ENCODE measurements at regions not wholly inside any gene's neighbourhood (a gene's known extent, or its start where the extent isn't known, plus 50 kb on each side); places are given as distances from the start of the nearest gene placed in this dataset.

DNA sequence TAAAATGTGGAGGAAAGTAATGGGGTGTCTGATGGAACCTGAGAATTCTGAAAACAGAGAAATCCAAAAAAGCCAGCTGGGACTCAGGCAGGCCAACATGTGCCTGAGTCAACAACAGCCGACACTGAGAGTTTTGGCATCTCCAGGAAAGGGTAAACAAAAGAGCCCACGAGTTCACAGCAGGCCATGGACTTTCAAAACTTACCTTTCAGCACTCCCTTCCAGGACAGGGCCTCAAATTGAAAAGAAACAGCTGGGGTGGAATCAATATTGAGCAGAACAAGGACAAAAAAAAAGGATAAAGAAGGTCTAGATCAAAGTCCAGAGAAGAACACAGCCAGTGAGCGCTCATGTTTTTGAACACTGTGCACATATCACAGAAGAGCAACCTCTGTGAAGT is 735.4 kb upstream of the GRM7 start:
- DNase-seq: no peak

DNA sequence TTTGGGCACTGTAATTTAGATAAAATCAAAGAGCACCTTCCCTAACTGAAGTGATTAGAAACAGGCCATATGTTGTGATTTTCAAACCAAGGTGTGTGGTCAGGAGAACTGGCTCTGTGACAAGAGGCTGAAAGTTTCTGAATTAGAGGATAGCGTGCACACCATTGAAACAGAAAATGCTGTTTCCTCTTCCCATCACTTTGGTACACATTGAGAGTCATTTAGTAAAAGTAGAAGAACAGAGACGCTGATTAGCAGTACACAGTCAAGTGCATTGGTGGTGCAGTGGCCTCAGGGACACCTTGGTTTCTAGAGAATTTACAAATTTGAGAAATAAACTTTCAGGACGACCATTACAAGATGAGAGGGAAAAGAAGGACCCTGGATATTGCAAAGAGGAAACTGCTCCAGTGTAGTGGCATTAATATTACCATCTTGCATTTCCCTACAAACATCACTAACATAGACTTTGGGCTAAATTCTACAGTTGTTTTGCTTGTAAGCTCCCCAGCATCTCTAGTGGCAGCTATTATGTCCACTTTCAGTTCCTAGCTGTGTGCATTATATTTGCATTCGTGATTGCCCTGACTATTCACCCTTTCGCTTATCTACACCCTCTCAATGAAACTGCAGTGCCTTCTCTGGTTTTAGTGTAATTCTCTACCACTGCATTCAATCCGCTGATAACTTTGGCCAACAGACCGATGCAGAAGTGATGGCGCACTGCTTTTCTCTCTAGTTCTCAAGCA is 728.1 kb upstream of the GRM7 start:
- DNase-seq: no peak

DNA sequence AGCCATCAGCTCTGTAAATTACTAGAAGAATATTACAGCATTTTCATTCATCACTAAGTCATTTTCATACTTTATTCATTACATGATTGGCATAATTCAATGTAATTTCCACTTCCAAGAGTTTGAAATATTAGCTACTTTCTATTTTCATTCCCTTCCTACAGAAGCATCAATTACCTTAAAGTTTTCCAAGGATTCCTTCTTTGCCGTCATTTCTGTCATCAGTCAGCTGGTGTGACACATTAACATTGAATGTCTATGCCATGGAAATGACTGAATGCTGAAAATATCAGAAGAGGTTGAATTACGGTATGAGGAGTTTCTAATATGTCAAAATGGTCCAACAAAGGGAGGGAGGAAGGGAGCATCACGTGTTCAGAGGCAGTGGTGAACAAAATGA is 718.2 kb upstream of the GRM7 start:
- DNase-seq: no peak

DNA sequence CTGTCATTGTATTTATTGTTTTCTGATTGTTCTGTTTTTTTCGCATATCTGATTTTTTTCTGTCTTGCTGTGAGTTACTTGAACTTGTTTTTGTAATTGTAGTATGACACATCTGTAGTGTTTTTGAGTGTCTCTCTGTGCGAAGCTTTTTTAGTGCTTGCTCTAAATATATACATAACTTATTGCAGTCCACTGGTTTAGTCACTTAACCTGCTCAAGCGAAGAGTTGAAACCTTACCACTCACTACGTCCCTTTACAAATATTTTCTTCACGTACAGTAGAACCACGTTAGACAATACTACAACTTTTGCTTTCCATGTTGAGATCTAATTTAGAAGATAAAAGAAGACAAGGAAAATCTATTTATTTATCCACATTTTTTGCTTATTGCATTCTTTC is 713.0 kb upstream of the GRM7 start:
- no peak for DNase-seq

DNA sequence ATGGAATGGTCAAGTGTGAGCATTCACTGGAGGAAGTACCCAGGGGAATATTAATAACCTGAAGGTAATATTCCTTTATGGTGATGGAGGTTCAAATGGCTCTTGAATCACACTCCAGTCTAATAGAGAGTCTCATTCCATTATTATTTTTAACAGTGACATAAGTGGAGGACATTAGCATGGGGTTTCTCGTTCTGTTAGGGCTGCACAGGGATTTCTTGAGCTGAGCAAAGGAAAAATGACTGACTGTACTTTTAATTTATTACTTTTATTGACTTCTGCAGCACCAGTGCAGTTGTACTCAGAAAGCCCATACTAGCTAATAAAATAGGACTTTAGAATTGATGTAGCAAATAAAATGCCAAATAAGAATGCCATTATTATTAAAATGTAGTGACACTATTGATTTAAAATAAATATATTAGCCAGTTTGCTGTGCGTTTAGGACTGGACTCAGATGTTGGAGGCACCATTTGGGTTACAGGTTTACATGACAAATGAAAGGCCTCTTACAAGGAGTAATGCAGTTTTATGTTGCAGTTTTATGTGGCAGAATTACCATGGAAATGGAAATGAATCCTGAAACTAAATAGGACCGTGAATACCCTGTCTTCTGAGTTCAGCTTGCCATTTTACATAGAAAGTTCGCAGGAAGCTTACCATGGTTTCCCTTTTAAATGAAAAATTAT is 705.1 kb upstream of the GRM7 start:
- no peak for DNase-seq

DNA sequence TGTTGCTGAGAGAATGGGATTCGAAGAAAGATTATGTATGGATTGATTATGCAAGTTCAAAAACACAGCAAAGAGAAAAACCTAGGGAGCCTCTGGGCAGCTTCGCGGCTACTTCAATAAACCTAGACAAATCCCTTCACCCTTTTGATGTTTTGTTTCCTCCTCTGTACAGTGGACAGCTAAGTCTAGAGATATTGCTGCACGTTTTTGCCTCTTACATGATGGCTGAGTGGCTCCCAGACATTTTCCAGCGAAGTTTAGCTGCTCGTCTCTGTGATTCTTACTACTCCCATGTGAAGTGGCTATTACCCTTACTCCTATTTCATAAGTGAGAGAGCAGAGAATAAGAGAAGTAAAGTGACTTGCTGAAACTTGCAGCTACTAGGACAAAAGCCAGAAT is 695.0 kb upstream of the GRM7 start:
- no peak for DNase-seq

DNA sequence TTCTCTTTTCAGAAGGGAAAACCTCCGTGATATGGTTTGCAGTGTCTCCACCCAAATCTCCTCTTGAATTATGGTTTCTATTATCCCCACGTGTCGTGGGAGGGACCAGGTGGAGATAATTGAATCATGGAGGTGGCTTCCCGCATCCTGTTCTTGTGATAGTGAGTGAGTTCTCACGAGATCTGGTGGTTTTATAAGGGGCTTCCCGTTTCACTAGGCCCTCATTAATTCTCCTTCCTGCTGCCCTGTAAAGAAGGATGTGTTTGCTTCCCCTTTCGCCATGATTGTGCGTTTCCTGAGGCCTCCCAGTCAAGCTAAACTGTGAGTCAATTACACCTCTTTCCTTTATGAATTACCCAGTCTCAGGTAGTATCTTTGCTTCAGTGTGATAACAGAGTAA is 692.7 kb upstream of the GRM7 start:
- no peak for DNase-seq

DNA sequence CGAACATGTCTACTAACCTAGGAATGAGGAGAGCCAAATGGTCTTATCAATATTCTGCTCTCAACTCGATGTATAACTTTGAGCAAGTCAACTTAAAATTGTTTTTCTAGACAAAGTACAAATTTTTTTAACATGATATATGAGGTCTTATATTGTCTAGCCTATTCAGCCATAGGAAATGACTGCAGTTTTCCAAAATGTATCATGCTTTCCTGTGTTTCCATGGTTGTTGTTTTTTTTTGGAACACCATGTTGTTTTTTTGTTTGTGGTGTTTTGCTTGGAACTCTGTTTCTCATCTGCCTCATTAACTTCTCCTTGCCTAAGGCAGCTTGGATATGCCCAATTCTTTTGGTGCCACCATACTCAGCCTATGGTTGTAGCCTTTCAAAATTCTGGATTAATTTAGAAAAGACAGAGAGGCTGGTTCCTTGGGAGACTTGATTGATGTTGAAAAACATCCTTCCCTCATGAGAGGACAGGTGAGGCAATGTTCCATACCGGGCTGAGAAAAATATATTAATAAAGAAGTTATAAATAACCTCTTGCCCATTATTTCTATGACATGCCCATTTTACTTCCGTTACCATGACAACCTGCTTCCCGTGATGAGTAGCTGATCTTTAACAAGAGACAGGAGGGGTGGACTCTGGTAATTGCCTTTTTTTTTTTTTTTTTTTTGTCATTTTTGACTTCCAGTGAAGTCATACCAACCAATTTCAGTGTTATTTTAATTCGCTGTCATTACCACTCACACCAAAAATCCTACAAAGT is 687.9 kb upstream of the GRM7 start:
- DNase-seq: no peak

DNA sequence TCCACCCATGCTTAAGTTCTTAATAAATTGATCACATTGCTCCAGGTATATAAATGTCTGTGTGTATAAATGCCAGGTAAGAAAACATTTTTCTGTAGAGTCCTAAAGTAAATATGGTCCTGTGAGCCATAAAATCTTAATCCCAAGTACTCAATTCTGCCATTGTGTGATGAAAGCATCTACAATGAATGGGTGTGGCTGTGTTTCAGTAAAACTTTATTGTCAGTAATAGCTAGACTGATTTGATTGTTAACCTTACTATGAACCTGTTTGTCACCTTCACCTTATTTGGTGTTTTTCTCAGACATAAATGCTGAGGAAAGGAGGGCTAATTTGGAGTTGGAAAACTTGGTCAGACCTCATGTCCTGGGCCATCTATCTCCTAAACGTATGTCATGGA is 683.5 kb upstream of the GRM7 start:
- DNase-seq: no peak

DNA sequence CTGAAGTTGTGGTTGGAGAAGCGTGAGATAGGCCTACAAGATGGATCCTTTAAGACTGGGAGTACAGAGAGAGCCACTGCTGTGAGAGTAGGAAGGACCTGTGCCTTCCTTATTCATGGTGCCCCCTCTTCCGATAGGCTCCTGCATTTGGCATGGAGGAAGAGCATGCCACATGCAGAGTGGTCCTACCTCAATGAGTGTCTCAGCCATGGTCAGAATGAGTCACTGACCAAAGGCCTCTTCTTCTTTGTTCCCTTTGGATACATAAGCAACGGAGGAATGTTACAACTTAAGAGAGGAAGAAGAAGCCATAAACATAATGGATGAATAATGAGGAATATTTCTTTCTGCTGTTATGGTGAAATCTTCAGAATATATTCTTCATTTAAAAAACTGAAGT is 681.2 kb upstream of the GRM7 start:
- DNase-seq: no peak

DNA sequence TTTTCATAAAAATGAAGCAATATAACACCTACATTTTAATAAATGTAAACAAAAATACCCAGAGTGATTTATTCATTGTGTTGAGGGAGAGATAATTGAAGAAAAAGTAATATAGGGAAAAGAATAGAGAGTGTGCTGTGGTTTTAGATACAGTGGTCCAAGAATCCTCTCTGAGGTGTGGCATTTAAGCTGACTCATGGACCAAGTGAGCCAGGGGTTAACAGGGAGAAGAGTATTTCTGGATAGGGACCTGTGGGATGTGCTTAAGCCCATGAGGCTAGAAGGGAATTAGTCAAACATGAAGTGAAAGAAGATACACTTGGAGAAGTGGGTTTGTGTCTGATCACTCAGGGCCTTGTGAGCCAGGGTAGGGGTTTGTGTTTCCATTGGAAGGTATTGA is 680.7 kb upstream of the GRM7 start:
- no peak for DNase-seq

DNA sequence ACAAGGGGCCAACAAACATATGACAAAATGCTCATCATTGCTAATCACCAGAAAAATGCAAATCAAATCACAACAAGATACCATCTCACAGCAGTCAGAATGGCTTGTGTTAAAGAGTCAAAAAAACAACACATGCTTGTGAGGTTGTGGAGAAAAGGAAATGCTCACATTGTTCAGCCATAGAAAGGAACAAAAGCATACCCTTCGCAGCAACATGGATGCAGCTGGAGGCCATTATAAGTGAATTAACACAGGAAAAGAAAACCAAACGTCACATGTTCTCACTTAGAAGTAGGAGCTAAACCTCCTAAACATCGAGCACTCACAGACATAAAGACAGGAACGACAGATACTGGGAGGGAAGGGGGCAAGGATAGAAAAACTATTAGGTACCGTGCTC is 678.4 kb upstream of the GRM7 start:
- no peak for DNase-seq

DNA sequence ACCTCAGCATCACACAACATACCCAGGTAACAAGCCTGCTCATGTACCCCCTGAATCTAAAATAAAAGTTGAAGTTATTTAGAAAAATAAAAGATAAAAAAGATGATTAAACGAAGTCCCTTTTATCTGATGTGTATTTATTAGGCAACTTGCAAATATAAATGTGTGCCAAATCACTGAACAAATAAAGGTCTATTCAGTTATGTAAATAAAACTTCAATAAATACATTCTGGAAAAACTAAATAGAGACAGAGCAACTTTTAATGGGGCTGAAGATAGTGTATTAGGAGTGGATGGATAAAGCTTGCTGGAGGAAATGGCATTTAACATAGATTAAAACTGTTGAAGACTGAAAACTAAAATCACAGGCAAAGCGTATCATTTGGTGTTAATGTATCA is 678.0 kb upstream of the GRM7 start:
- DNase-seq: no peak

DNA sequence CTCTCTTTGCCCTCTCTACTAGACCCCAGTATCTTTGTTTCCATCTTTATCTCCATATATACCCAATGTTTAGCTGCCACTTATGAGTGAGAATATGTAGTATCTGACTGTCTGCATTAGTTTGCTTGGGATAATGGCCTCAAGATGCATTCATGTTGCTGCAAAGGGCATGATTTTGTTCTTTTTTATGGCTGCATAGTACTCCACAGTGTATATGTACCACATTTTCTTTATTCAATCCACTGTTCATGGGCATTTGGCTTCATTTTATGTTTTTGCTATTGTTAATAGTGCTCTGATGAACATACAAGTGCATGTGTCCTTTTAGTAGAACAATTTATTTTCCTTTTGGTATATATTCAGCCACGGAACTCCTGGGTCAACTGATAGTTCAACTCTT is 671.5 kb upstream of the GRM7 start:
- no peak for DNase-seq

DNA sequence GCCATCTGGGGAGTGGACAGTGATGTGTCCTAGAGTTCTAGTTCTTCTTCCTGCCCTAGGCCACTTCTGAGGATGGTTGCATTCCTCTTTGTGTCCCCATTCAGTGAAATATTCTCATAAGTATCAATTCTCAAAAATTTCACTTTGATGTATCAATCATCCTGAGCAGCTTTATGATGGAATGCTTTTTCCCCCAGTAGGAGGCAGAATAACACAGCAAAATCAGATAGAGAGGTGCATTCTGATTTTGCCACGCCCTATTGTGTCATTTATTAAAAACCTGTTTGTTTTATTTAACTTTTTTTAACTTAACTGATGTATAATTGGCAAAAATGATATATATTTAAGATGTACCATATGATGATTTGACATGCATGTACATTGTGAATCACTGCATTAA is 656.0 kb upstream of the GRM7 start:
- no peak for DNase-seq

DNA sequence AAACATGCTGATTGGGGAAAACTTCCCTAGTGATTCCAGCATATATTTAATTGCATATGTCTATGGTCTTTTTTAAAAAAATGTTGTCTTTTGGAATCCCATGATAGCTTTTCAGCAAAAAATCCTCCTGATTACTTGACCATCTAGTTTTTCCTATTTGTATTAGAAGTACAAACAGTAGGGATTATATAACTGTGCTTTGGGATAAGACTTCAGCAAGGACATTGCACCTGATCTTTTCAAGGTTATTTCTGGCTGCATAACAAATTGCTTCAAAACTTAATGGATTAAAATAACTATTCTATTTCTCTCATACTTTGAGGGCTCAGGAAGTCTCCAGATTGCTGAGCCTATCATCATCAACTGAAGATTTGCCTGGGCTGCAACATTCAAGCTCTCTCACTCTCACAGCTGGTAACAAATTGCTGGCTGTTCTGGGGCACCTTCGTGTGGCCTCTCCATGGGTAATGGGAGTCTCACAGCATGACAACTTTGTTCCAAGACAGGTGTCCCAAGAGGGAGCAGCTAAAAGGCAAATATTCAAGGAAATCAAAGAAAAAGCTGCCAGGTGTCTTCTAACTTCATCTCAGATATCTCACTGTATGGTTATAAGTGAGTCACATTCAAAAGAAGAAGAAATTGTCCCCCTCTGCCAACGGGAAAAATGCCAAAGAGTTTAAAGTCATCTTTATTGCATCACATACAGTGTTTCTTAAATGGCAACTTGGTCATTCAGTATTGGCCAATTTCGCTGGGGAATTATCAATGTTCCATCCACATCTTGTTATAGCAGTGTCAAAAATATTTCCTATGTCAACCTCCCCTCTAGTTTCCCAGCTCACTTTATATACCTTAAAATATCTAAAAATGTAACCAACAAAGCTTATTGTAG is 644.5 kb upstream of the GRM7 start:
- DNase-seq: no peak

DNA sequence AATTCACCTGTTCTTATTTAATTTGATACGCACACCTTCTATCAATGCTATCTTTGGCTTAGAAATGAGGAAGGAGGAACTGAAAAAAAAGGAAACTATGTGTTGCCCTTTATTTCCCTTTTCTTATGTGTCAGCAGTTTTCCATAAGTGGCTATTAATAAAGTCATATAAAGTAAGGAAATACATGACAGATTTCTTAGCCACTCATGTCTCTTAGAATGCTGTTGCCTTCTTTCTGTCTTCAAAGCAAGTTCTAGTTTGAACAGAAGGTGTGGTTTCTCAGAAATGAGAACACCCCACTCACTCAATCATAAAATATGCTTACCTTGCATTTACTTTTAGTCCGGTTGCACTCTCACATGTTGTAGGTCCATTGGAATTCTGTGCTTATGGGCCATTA is 640.5 kb upstream of the GRM7 start:
- DNase-seq: no peak

DNA sequence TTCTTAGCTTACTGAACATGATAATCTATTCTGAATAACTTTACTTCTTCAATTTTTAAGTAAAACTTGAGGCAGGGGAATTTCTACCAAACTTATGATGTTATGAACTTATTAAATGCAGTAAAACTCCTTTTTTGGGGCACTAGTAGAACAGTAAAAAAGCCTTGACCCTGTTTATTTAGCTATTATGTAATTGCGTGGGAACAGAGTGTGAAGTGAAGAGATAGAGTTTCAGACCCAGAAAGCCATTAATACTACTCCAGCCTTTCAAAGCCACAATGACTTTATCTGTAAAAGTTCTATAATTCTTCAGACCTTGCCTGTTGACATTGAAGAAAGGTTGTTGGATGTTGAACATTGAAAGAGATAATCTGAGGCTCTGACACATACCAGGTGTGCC is 638.8 kb upstream of the GRM7 start:
- DNase-seq: no peak

DNA sequence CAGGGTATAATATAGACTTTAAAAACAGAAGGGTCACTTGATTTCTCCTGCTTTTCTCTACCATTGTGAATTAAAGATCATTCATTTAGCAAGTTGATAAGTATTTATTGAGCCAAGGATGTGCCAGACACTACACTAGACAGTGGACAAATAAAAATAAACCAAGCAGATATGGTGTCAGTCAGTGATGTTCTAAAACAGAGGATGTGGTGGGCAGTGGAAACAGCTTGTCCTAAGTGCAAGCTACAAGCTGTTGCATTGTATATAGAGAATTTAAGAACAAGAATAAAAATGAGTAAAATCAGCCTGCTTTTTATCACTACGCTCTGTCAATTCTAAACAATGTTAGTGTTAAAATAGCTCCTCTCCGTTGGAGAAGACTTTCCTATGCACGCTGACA is 637.3 kb upstream of the GRM7 start:
- DNase-seq: no peak

DNA sequence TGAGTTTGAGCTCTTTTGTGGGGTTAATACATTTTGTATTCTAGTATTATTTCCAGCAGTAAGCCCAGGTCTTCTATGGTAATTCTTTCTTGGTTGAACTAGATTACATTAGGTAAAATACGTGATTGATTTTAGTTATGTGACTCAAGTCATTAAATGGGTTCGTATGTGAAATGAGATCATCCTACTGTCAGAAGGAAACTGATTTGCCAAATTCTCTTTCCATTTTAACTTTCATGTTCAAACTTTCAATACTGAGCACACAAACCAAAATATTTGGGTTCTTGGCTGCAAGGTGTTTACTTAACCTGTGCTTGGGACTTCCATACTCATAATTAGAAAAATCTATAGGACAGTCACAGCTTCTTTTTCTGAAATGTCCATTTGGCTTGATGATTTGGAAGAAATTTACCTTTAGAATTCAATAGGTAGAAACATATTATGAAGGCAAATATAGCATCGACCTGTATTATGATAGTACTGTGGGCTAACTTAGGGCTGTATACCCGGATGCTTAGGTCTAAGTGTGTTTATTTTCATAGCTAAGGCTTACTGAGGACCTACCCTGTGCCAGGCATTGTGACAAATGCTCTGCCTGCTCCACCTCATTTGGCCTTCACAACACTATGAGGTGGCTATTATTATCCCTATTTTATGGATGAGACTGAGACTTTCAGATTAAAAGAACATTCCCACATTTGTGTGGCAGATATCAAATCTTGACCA is 631.8 kb upstream of the GRM7 start:
- no peak for DNase-seq

DNA sequence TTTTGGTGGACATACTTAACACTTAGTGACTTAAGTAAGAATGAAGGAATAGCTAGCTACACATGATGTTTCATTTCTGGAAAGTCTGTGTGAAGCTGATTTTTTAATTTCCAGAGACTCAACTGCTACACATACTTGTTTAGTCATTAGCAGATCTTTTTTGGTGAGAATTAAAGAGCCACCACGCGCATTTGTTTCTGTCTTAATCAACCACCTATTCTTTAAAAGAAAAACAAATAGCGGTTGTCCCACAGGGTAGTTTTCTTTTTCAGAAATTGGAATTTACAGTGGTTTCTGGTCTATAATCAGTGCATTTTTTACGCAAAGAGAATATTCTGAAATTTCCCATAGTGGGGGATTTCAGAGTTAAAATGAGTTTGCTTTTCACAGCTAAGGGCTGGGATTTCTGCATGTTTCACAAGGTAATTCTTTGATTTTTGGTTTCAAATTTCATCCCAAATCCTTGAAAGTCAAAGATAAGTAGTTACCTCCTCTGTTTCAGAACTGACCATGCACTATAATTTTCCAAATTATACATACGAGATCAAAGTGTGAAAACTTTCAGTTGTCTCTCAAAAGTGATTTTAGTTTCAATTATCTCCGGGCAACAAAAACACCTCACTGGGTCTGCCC is 631.0 kb upstream of the GRM7 start:
- DNase-seq: no peak

DNA sequence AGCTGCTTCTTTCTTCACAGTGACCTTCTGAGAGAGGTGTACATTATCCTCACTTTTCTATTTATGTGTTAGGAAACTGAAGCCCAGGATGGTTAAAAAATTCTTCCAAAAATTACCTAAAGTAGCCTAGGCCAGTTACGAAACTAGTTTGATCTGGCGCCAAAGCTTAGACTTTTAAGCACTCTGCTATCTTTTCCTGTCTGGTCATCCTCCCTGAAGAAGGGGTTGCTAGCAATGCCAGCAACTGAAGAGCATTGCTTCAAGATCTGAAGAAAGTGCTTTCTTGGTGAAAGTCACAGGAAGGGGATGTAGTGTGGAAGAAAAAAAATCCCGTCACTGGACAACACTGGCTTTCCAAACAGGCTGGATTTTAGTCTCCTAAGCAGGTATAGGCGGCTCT is 618.8 kb upstream of the GRM7 start:
- no peak for DNase-seq

All from activated CD4-positive, alpha-beta T cell treated with anti-CD3 and anti-CD28 coated beads, Interleukin-10, Interleukin-2, amounts not matched to agents 100 ng/mL and 50 ng/mL, durations not matched to agents 16 hours and 8 hours (primary cell).